CD4-positive, alpha-beta T cell (primary cell): ENCODE measurements at regions not wholly inside any gene's neighbourhood (a gene's known extent, or its start where the extent isn't known, plus 50 kb on each side); places are given as distances from the start of the nearest gene placed in this dataset.

Experiments
- ATAC-seq: fragments of 200-7000 bp; cut with Tn5 transposase; one replicate; pipeline ENCODE4 v1.10.0; 2022; ENCODE audit warnings: mild to moderate bottlenecking; ENCODE audit not compliant: poor library complexity
- CTCF ChIA-PET: fragments of 350-600 bp; sonication (Branson Sonifier 250); formaldehyde crosslinking; loops from one replicate; lab custom pipeline; 2021; ENCODE audit warnings: antibody characterized with exemption, inconsistent platforms; lab: Charles Lee
- POLR2A ChIA-PET: fragments of 350-600 bp; sonication (Branson Sonifier 250); formaldehyde crosslinking; loops from one replicate; lab custom pipeline; 2021; ENCODE audit warnings: antibody characterized with exemption, inconsistent platforms; lab: Charles Lee
- DNase-seq, 14 experiments: peaks; one replicate each; pipeline ENCODE4 v3.0.0-alpha.2; 2013 to 2020; ENCODE audit warnings: mixed read lengths in 2 of 14
- H3K27ac ChIP-seq, 2 donors: one replicate each; pipeline versions ENCODE4 v1.5.1 to v1.7.0; 2013; ENCODE audit warnings: low read length in 2 of 2, low read depth in 1 of 2, mild to moderate bottlenecking in 1 of 2
- H3K27me3 ChIP-seq, 2 experiments: 1 replicate in 1 of 2; 2 replicates in 1 of 2; pipeline versions ENCODE4 v1.6.1 to v1.7.0; 2013; ENCODE audit warnings: low read length in 2 of 2, control low read depth in 1 of 2, mild to moderate bottlenecking in 1 of 2, moderate library complexity in 1 of 2; ENCODE audit not compliant: insufficient read depth in 2 of 2, control insufficient read depth in 1 of 2
- H3K36me3 ChIP-seq: one replicate; pipeline ENCODE4 v1.6.1; 2013; ENCODE audit warnings: low read length, control low read depth; ENCODE audit not compliant: insufficient read depth
- H3K4me1 ChIP-seq: one replicate; pipeline ENCODE4 v1.6.1; 2013; ENCODE audit warnings: low read length, control low read depth; ENCODE audit not compliant: insufficient read depth
- H3K4me3 ChIP-seq: one replicate; pipeline ENCODE4 v1.5.1; 2013; ENCODE audit warnings: mild to moderate bottlenecking, low read length, moderate library complexity
- H3K9me3 ChIP-seq, 2 experiments: 1 replicate in 1 of 2; 2 replicates in 1 of 2; pipeline versions ENCODE4 v1.6.1 to v1.7.0; 2013; ENCODE audit warnings: low read length in 2 of 2, mild to moderate bottlenecking in 2 of 2, control low read depth in 1 of 2, moderate library complexity in 1 of 2; ENCODE audit not compliant: control insufficient read depth in 1 of 2, insufficient read depth in 1 of 2
- H3K27ac Mint-ChIP-seq: one replicate; pipeline ENCODE4 v1.8.0; 2020; ENCODE audit warnings: mixed read lengths
- H3K27me3 Mint-ChIP-seq: one replicate; pipeline ENCODE4 v1.8.0; 2021; ENCODE audit warnings: mixed read lengths
- H3K36me3 Mint-ChIP-seq: one replicate; pipeline ENCODE4 v1.8.0; 2021; ENCODE audit warnings: low read depth, mixed read lengths
- H3K4me1 Mint-ChIP-seq: one replicate; pipeline ENCODE4 v1.8.0; 2021; ENCODE audit warnings: low read depth, mixed read lengths
- H3K4me3 Mint-ChIP-seq: one replicate; pipeline ENCODE4 v1.8.0; 2020; ENCODE audit warnings: mild to moderate bottlenecking, mixed read lengths
- H3K9me3 Mint-ChIP-seq: one replicate; pipeline ENCODE4 v1.8.0; 2020; ENCODE audit warnings: mixed read lengths
- CTCF ChIP-seq: fragments of 200-600 bp; IDR thresholded peaks from one replicate; pipeline ENCODE4 v1.8.0; 2022; ENCODE audit warnings: antibody characterized with exemption, mild to moderate bottlenecking
- intact Hi-C, 2 experiments: fragments of 100-400 bp; cut with DNase I in 1 of 2; cut with micrococcal nuclease in 1 of 2; formaldehyde crosslinking; loops; one replicate each; pipeline versions ENCODE4 v1.15.1 to v1.9.0; 2023 to 2025; cut with DNase I, micrococcal nuclease

GRCh38 chr21:27466140-27466539 is 499.3 kb upstream of the ADAMTS5 start:
- ChIA-PET POLR2A (no interaction called here), CTCF (no interaction called here)
- Histone ChIP-seq H3K4me3 (no peak overlapping the region), H3K27me3 (no peaks in the 10 kb centered on the region), H3K36me3 (no peaks in the 10 kb centered on the region), H3K9me3 (peaks cover 0 to 3% of the 10 kb centered on the region in 2 experiments), H3K4me1 (no peaks in the 10 kb centered on the region), H3K27ac (no peak overlapping the region)
- Mint-ChIP-seq H3K9me3 (peaks cover 5% of the 10 kb centered on the region), H3K27me3 (no peaks in the 10 kb centered on the region), H3K27ac (no peak overlapping the region), H3K4me1 (no peaks in the 10 kb centered on the region), H3K36me3 (no peaks in the 10 kb centered on the region), H3K4me3 (no peak overlapping the region)
- TF ChIP-seq CTCF: no peak
- intact Hi-C loops: no loop called here
- ATAC-seq (no peak), DNase-seq (no peak)

GRCh38 chr21:27464648-27465047 is 497.8 kb upstream of the ADAMTS5 start:
- CTCF ChIA-PET: no interaction called here
- POLR2A ChIA-PET: no interaction called here
- no peak overlapping the region for H3K27ac Mint-ChIP-seq
- H3K4me3 Mint-ChIP-seq: no peak overlapping the region
- H3K36me3 Mint-ChIP-seq: no peaks in the 10 kb centered on the region
- Histone ChIP-seq H3K36me3 (no peaks in the 10 kb centered on the region), H3K27ac (no peak overlapping the region), H3K27me3 (no peaks in the 10 kb centered on the region), H3K9me3 (peaks cover 0 to 3% of the 10 kb centered on the region in 2 experiments), H3K4me3 (no peak overlapping the region), H3K4me1 (no peaks in the 10 kb centered on the region)
- H3K9me3 Mint-ChIP-seq: peaks cover under 1% of the 10 kb centered on the region
- DNase-seq (no peak), ATAC-seq (no peak)
- intact Hi-C loops: no loop called here
- no peaks in the 10 kb centered on the region for H3K4me1 Mint-ChIP-seq
- no peaks in the 10 kb centered on the region for H3K27me3 Mint-ChIP-seq
- TF ChIP-seq CTCF: no peak

GRCh38 chr21:27462726-27463125 is 495.8 kb upstream of the ADAMTS5 start:
- POLR2A ChIA-PET: no interaction called here
- intact Hi-C loops: no loop called here

More at GRCh38 chr21:27462726-27463125, 495.8 kb upstream of the ADAMTS5 start:
- Mint-ChIP-seq H3K27ac (no peak overlapping the region), H3K4me3 (no peak overlapping the region), H3K9me3 (peaks cover 2% of the 10 kb centered on the region), H3K36me3 (no peaks in the 10 kb centered on the region), H3K27me3 (no peaks in the 10 kb centered on the region), H3K4me1 (no peaks in the 10 kb centered on the region)
- Histone ChIP-seq H3K36me3 (no peaks in the 10 kb centered on the region), H3K4me3 (no peak overlapping the region), H3K4me1 (no peaks in the 10 kb centered on the region), H3K27ac (no peak overlapping the region), H3K9me3 (no peaks in the 10 kb centered on the region), H3K27me3 (no peaks in the 10 kb centered on the region)
- TF ChIP-seq CTCF: no peak
- no peak for DNase-seq
- CTCF ChIA-PET: no interaction called here
- ATAC-seq: no peak
